Esophagus (tissue), 2 donors: ENCODE measurements at regions not wholly inside any gene's neighbourhood (a gene's known extent, or its start where the extent isn't known, plus 50 kb on each side); places are given as distances from the start of the nearest gene placed in this dataset.

ENCODE experiments used
- H3K27ac ChIP-seq, 2 donors: one replicate each; pipeline ENCODE4 v1.5.1; 2013; ENCODE audit warnings: low read depth in 2 of 2, mild to moderate bottlenecking in 2 of 2, inconsistent platforms in 1 of 2, low read length in 1 of 2, moderate library complexity in 1 of 2
- H3K27me3 ChIP-seq, 2 donors: one replicate each; pipeline ENCODE4 v1.6.1; 2013; ENCODE audit warnings: low read length in 2 of 2, control low read depth in 1 of 2, mild to moderate bottlenecking in 1 of 2; ENCODE audit not compliant: insufficient read depth in 2 of 2, control insufficient read depth in 1 of 2
- H3K36me3 ChIP-seq, 2 donors: one replicate each; pipeline ENCODE4 v1.6.1; 2013; ENCODE audit warnings: low read length in 1 of 2; ENCODE audit not compliant: control insufficient read depth in 2 of 2, insufficient read depth in 2 of 2
- H3K4me1 ChIP-seq, 2 donors: one replicate each; pipeline ENCODE4 v1.6.1; 2013; ENCODE audit warnings: low read length in 1 of 2; ENCODE audit not compliant: control insufficient read depth in 2 of 2, insufficient read depth in 2 of 2
- H3K4me3 ChIP-seq, 2 donors: one replicate each; pipeline ENCODE4 v1.5.1; 2013; ENCODE audit warnings: low read length in 2 of 2, mild to moderate bottlenecking in 2 of 2, low read depth in 1 of 2, moderate library complexity in 1 of 2
- H3K9me3 ChIP-seq, 2 donors: one replicate each; pipeline ENCODE4 v1.6.1; 2013; ENCODE audit warnings: mild to moderate bottlenecking in 2 of 2, low read depth in 1 of 2, low read length in 1 of 2, moderate library complexity in 1 of 2; ENCODE audit not compliant: control insufficient read depth in 2 of 2, insufficient read depth in 1 of 2
- WGBS, 2 donors: extraction: QIAGEN DNeasy Blood & Tissue Kit; methylation state at CpG; one replicate each; pipeline ENCODE4 v1.1.7; 2013; 5-methylcytosine and 5-hydroxymethylcytosine counted together
- donor health status: healthy with polysubstance abuse.
- donor health status: Bipolar disorder and iron deficiency.

DNA sequence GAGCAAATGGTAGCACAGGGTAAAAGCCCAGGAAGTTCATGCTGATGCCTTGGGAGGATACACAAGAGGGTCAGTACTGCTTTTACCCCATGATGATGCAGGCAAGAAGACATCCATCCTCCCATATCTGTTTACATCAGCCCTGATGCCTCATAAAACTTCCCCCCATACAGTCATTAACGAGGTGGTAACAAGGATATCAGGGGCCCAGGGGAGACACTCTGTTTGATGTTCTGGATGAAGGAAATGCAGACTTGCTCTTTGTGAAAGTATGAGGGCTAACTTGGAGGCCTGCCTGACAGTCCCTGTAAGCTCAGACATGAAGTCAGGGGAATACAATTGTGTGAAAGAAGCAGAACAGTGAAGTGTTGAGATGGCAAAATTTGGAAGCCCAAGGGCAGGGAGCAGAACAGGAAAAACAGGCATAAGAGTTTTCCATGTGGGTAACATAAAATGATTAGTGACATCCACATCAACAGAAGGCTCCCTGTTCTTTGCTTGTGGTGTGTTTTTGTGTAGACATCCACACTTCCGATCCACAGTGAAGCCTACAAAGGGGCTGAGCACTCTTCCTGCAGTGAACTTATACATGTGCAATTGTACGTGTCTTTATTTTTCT is 813.4 kb downstream of the MAFB start:
- WGBS, 2 donors = 59 to 63% methylated on average over 3 of the region's 3 CpGs
- Histone ChIP-seq H3K4me3 (no peak overlapping the region), H3K4me1 (peaks cover 0 to 11% of the 10 kb centered on the region in 2 donors), H3K36me3 (no peaks in the 10 kb centered on the region), H3K27ac (no peak overlapping the region), H3K9me3 (no peaks in the 10 kb centered on the region), H3K27me3 (no peaks in the 10 kb centered on the region)

DNA sequence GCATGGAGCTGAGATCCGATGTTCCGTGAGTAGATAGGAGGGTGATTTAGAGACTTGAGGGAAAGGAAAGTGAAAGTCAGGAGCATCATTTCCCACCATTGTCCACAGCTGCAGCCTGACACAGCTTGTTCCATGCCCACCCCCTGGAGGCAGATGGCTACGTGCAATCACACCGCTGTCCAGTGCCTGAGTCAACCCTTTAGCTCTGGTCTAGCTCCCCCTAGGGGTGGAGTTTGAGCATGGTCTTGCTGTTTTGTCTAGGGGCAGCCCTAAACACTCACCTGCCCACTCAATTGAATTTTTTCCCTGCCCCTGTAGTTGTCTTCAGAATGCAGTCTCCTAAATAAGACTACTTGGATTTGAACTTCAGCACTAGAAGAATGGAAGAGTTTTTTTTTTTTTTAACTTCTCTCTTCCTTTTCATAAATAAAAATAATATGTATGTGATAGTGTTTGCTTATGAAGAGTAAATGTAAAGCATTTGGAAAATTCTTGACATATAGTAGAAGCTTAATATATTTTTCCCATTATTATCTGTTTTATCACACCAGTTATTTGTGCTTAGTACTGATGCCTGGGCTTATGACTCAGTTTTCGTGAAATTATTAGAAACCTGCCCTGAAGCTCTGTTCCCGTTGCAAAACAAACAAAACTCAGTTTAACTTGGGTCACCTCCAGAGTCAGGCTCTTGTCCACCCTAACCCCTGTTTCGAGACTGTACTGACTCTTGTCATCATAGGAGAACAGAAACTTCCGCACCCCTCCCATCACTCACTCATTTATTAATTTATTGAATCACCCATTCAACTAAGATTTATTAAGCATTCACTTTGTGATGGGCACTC is 814.8 kb downstream of the MAFB start:
- no peak overlapping the region for H3K4me3 ChIP-seq
- H3K4me1 ChIP-seq = peaks cover 0 to 11% of the 10 kb centered on the region in 2 donors
- H3K27me3 ChIP-seq = no peaks in the 10 kb centered on the region
- H3K9me3 ChIP-seq = no peaks in the 10 kb centered on the region
- H3K27ac ChIP-seq = no peak overlapping the region
- H3K36me3 ChIP-seq = no peaks in the 10 kb centered on the region
- WGBS, 2 donors = 49 to 55% methylated on average over 8 of the region's 8 CpGs

DNA sequence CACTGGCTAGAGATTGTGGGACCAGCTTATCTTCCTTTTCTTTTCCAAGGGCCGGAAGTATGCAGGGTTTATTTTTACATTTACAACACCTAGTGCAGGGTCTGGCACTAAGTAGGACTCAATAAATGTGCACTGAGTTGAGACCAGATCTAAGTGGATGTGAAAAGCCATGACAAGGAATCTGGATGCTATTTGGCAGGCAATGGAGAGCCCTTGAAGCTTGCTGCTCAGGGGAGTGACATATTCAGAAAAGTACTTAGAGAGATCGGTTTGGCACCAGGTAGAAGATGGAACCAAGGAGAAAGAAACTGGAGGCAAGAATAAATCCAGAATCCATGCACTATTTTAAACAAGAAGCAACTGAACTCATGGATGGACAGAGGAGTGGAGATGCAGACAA is 815.8 kb downstream of the MAFB start:
- WGBS, 2 donors = 73 to 89% methylated on average over 2 of the region's 2 CpGs

DNA sequence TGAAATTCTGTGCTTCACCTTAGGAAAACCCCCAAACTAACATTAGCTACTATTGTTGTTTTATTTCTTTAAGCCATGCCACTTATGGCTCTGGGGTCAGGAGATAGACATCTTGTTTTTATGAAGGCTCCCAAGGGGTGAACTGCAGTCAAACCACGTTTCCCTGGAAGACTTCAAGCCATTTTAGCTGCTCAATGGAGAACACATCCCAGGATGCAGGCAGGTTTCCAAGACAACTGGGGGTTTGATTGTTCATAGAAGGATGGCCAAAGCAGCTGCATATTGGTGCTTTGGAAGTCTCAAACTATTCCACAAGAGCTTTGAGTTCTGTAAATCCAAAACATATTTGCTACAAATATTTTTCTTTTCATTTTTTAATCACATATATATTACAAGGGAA is 818.0 kb downstream of the MAFB start:
- Histone ChIP-seq H3K36me3 (no peaks in the 10 kb centered on the region), H3K27ac (no peak overlapping the region)
- 21 to 31% methylated on average over 1 of the region's 1 CpG for WGBS, 2 donors

More for the DNA sequence above, 815.8 kb downstream of the MAFB start:
- Histone ChIP-seq H3K9me3 (no peaks in the 10 kb centered on the region), H3K27ac (no peak overlapping the region), H3K4me3 (no peak overlapping the region), H3K36me3 (no peaks in the 10 kb centered on the region), H3K4me1 (peaks cover 0 to 11% of the 10 kb centered on the region in 2 donors), H3K27me3 (no peaks in the 10 kb centered on the region)

DNA sequence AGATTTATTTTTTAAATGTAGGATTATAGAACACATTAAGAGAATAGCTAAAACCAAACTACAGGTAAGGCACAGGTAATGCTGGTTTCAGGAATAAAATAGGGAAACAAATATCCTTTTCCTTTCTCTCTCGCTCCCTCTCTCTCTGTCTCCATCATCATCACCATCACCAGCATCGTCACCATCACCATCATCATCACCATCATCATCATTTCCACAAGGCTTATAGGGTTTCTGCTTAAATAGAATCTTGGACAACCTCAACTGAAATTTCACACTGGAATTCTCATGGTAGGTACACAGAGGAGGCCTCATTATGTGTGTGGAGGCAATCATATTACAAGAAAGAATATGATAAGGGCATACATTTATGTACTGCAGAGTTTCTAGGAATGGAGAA is 823.6 kb downstream of the MAFB start:
- H3K27me3 ChIP-seq = no peaks in the 10 kb centered on the region
- no peaks in the 10 kb centered on the region for H3K4me1 ChIP-seq
- no peak overlapping the region for H3K4me3 ChIP-seq
- no peaks in the 10 kb centered on the region for H3K36me3 ChIP-seq
- WGBS, 2 donors = 90 to 93% methylated on average over 2 of the region's 2 CpGs
- H3K9me3 ChIP-seq = no peaks in the 10 kb centered on the region
- no peak overlapping the region for H3K27ac ChIP-seq

More for the DNA sequence above, 818.0 kb downstream of the MAFB start:
- Histone ChIP-seq H3K27me3 (no peaks in the 10 kb centered on the region), H3K4me3 (no peak overlapping the region), H3K9me3 (no peaks in the 10 kb centered on the region), H3K4me1 (no peaks in the 10 kb centered on the region)

DNA sequence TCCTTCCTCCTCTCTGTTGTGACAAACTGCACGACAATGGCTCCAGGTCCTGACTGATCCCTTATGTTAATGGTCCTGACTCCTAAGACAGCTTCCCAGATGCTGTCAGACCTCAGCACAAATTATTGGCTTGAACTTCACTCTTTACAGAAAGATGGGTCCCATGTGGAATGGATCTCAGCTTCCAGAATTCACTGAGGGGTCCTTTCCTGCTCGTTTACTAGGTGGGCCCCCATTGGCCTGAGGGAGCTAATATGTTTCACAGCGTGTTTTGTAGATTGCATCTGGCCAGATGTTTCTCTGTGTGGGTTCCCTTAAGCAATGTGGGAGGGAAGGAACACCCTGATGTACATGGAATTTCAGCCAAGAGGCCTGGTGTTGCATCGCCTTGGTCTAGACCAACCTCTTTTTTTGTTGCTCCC is 826.6 kb downstream of the MAFB start:
- no peaks in the 10 kb centered on the region for H3K36me3 ChIP-seq
- no peaks in the 10 kb centered on the region for H3K4me1 ChIP-seq
- no peak overlapping the region for H3K27ac ChIP-seq
- no peaks in the 10 kb centered on the region for H3K27me3 ChIP-seq
- 61 to 65% methylated on average over 4 of the region's 4 CpGs for WGBS, 2 donors
- no peaks in the 10 kb centered on the region for H3K9me3 ChIP-seq
- no peak overlapping the region for H3K4me3 ChIP-seq

DNA sequence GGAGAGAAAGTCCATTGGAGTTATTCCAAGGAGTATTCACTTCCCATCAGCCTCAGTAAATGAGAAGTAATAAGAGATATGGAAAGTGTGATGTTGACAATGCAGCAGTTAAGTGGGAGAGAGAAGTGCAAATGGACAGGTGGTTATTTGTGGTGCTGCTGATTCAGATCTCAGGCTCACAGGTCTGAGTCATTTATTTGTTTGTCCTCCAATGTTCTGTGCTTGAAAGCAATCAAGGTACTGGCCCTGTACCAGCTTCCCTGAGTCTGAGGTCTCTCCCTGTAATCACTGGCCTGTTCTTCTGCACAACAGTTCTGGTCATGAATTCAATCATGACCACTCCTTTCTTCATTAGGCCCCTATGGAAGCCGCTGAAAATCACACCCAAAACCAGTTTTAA is 827.7 kb downstream of the MAFB start:
- 61 to 66% methylated on average over 1 of the region's 1 CpG for WGBS, 2 donors
- Histone ChIP-seq H3K9me3 (no peaks in the 10 kb centered on the region), H3K4me3 (no peak overlapping the region), H3K36me3 (no peaks in the 10 kb centered on the region), H3K27ac (no peak overlapping the region), H3K4me1 (no peaks in the 10 kb centered on the region), H3K27me3 (no peaks in the 10 kb centered on the region)

DNA sequence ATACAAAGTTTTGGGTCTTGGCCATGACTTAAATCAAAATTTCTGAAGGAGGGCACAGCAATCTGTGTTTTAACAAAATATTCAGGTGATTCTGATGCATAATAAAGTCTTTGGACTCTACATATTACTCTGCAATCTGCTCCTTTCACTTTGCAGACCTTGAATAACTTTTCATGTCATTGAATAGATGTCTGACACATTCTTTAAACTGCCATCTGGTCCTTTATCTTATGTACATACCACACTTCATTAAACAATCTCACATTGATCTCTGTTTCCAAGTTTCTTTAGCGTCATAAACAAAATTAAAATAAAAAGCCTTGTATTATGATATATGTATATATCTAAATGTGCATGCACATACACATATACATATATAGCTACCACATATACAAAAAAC is 831.2 kb downstream of the MAFB start:
- Histone ChIP-seq H3K9me3 (no peaks in the 10 kb centered on the region), H3K27me3 (no peaks in the 10 kb centered on the region)
- 59 to 92% methylated on average over 1 of the region's 1 CpG for WGBS, 2 donors

DNA sequence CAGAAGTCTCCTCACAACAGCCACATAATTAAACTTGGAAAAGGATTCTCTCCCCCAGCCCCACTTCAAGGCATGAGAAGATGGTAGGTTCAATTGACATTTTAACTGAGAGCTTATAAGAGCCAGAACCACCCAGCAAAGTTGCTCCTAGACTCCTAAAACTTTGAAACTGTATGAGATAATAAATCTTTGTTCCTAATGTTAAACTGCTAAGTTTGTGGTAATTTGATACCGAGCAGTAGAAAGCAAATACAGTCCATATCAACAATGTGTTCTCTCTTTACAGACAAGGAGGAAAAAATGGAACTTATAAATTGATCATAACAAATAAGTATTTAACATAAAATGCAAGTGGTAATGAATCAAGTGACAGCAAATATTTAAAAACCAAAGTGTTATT is 831.8 kb downstream of the MAFB start:
- Histone ChIP-seq H3K4me1 (no peaks in the 10 kb centered on the region), H3K27me3 (no peaks in the 10 kb centered on the region), H3K4me3 (no peak overlapping the region), H3K27ac (no peak overlapping the region), H3K36me3 (no peaks in the 10 kb centered on the region), H3K9me3 (no peaks in the 10 kb centered on the region)
- 49 to 75% methylated on average over 1 of the region's 1 CpG for WGBS, 2 donors

More for the DNA sequence above, 831.2 kb downstream of the MAFB start:
- H3K27ac ChIP-seq = no peak overlapping the region
- no peaks in the 10 kb centered on the region for H3K36me3 ChIP-seq
- no peaks in the 10 kb centered on the region for H3K4me1 ChIP-seq
- H3K4me3 ChIP-seq = no peak overlapping the region

DNA sequence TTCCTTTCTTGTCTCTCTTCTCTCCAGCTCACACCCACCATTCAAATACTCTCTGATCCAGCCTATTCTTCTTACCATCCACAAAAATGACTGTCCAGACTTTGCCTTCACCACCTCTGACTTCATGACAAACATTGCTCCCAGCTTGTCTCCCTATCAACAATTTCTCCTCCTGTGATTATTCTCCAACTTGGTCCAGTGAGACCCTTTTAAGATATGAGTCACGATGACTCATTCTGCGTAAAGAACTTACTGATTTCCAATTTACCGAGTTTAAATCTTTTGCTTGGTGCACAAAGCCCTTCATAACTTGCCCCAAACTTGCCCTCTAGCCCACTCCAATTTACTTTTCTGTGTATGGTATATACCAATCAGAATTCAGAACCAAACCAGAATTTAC is 833.2 kb downstream of the MAFB start:
- Histone ChIP-seq H3K4me1 (no peaks in the 10 kb centered on the region), H3K27me3 (no peaks in the 10 kb centered on the region), H3K36me3 (no peaks in the 10 kb centered on the region), H3K27ac (no peak overlapping the region), H3K9me3 (no peaks in the 10 kb centered on the region), H3K4me3 (no peak overlapping the region)
- 71 to 79% methylated on average over 3 of the region's 3 CpGs for WGBS, 2 donors
